H1 (cell line): ENCODE measurements at regions not wholly inside any gene's neighbourhood (a gene's known extent, or its start where the extent isn't known, plus 50 kb on each side); places are given as distances from the start of the nearest gene placed in this dataset.

Source experiments
- CTCF ChIA-PET: fragments of 300-600 bp; sonication (Branson Sonifier 250); formaldehyde crosslinking; loops from one replicate; lab custom pipeline; 2021; ENCODE audit not compliant: partially characterized antibody; lab: Charles Lee
- POLR2A ChIA-PET: fragments of 300-600 bp; sonication (Branson Sonifier 250); formaldehyde crosslinking; loops from one replicate; lab custom pipeline; 2021; ENCODE audit warnings: inconsistent platforms; ENCODE audit not compliant: partially characterized antibody; lab: Charles Lee
- DNase-seq, 2 experiments: peaks; one replicate each; pipeline versions ENCODE4 v3.0.0 to v3.0.0-alpha.2; 2010 to 2022; ENCODE audit warnings: low spot score in 2 of 2, low read depth in 1 of 2, mixed read lengths in 1 of 2
- FAIRE-seq: peaks from 2 replicates; lab custom pipeline; 2011; peaks lifted over from hg19 to GRCh38; lab: Jason Lieb, UNC
- H2AFZ ChIP-seq: 2 replicates; pipeline ENCODE4 v1.8.1; 2012; ENCODE audit warnings: low read length, inconsistent platforms
- H2AK5ac ChIP-seq: 2 replicates; pipeline ENCODE4 v1.6.1; 2013; ENCODE audit warnings: low read depth, low read length
- H2BK120ac ChIP-seq: replicated peaks from 2 replicates; pipeline ENCODE3; 2013; ENCODE audit warnings: low read depth, low read length, inconsistent platforms
- H2BK12ac ChIP-seq: 2 replicates; pipeline ENCODE4 v1.6.1; 2013; ENCODE audit warnings: low read depth, low read length
- H2BK15ac ChIP-seq: 2 replicates; pipeline ENCODE4 v1.6.1; 2013; ENCODE audit warnings: low read length
- H2BK20ac ChIP-seq: 2 replicates; pipeline ENCODE4 v1.6.1; 2013; ENCODE audit warnings: low read length
- H2BK5ac ChIP-seq: 2 replicates; pipeline ENCODE4 v1.6.1; 2013; ENCODE audit warnings: low read depth, low read length
- H3K14ac ChIP-seq: 2 replicates; pipeline ENCODE4 v1.6.1; 2013; ENCODE audit warnings: inconsistent platforms; ENCODE audit not compliant: insufficient read length
- H3K18ac ChIP-seq: 2 replicates; pipeline ENCODE4 v1.6.1; 2013; ENCODE audit warnings: low read length; ENCODE audit errors: extremely low read depth
- H3K23ac ChIP-seq: 2 replicates; pipeline ENCODE4 v1.6.1; 2013; ENCODE audit warnings: inconsistent platforms; ENCODE audit not compliant: insufficient read length
- H3K23me2 ChIP-seq: 2 replicates; pipeline ENCODE4 v1.6.1; 2013; ENCODE audit warnings: low read depth, low read length
- H3K27ac ChIP-seq: 2 replicates; pipeline ENCODE4 v1.6.1; 2011; ENCODE audit warnings: low read depth, low read length, inconsistent platforms
- H3K27me3 ChIP-seq, 4 experiments: replicated peaks in 1 of 4; 1 replicate in 1 of 4; 2 replicates in 3 of 4; pipeline versions ENCODE4 v1.6.1 to v1.8.1; 2011 to 2013; ENCODE audit warnings: low read length in 3 of 4, mild to moderate bottlenecking in 3 of 4, inconsistent platforms in 2 of 4, mixed read lengths in 2 of 4, moderate library complexity in 1 of 4; ENCODE audit not compliant: control insufficient read depth in 3 of 4, insufficient read depth in 3 of 4; ENCODE audit errors: extremely low read depth in 1 of 4
- H3K36me3 ChIP-seq, 4 experiments: 2 replicates each; pipeline versions ENCODE4 v1.6.1 to v1.8.1; 2011 to 2013; ENCODE audit warnings: mild to moderate bottlenecking in 4 of 4, low read length in 3 of 4, moderate library complexity in 2 of 4, control low read depth in 1 of 4, inconsistent platforms in 1 of 4; ENCODE audit not compliant: insufficient read depth in 4 of 4, control insufficient read depth in 2 of 4
- H3K4ac ChIP-seq: replicated peaks from 2 replicates; pipeline ENCODE3; 2013; ENCODE audit warnings: low read length, low read depth, mixed read lengths, inconsistent platforms; ENCODE audit not compliant: insufficient read length
- H3K4me1 ChIP-seq, 4 experiments: replicated peaks in 1 of 4; 1 replicate in 1 of 4; 2 replicates in 3 of 4; pipeline versions ENCODE4 v1.6.1 to v1.8.1; 2011 to 2013; ENCODE audit warnings: low read length in 3 of 4, inconsistent platforms in 2 of 4, mixed read lengths in 1 of 4; ENCODE audit not compliant: insufficient read depth in 4 of 4, control insufficient read depth in 3 of 4
- H3K4me2 ChIP-seq, 2 experiments: 2 replicates each; pipeline versions ENCODE4 v1.6.1 to v1.8.1; 2011 to 2013; ENCODE audit warnings: low read depth in 2 of 2, low read length in 2 of 2, control low read depth in 1 of 2, inconsistent platforms in 1 of 2, mild to moderate bottlenecking in 1 of 2; ENCODE audit not compliant: insufficient read depth in 1 of 2
- H3K4me3 ChIP-seq, 4 experiments: fragments of 200-600, 300-600 bp in 1 of 4; sonication (generic), shearing (Covaris generic), sonication (Bioruptor Twin) in 1 of 4; 2 replicates each; pipeline versions ENCODE4 v1.5.1 to v1.8.1; 2011 to 2016; ENCODE audit warnings: low read length in 4 of 4, low read depth in 3 of 4, control low read depth in 2 of 4, inconsistent platforms in 2 of 4, mild to moderate bottlenecking in 2 of 4, mixed read lengths in 1 of 4, moderate library complexity in 1 of 4; ENCODE audit not compliant: insufficient read depth in 2 of 4; ENCODE audit errors: extremely low read depth in 1 of 4
- H3K56ac ChIP-seq: replicated peaks from 2 replicates; pipeline ENCODE3; 2013; ENCODE audit warnings: low read depth, mild to moderate bottlenecking, mixed read lengths, low read length, inconsistent platforms; ENCODE audit not compliant: insufficient read length
- H3K79me1 ChIP-seq: 2 replicates; pipeline ENCODE4 v1.6.1; 2013; ENCODE audit warnings: low read depth, low read length, control low read depth
- H3K79me2 ChIP-seq, 2 experiments: 2 replicates each; pipeline versions ENCODE4 v1.6.1 to v1.8.1; 2012 to 2013; ENCODE audit warnings: low read length in 2 of 2, mild to moderate bottlenecking in 2 of 2, inconsistent platforms in 1 of 2; ENCODE audit not compliant: insufficient read depth in 2 of 2, control insufficient read depth in 1 of 2
- H3K9ac ChIP-seq, 4 experiments: replicated peaks in 1 of 4; 1 replicate in 1 of 4; 2 replicates in 3 of 4; pipeline versions ENCODE4 v1.6.1 to v1.8.1; 2011 to 2013; ENCODE audit warnings: low read depth in 3 of 4, low read length in 3 of 4, control low read depth in 2 of 4, mild to moderate bottlenecking in 2 of 4, moderate library complexity in 2 of 4, inconsistent platforms in 1 of 4; ENCODE audit errors: extremely low read depth in 1 of 4
- H3K9me3 ChIP-seq, 2 experiments: 2 replicates each; pipeline versions ENCODE4 v1.6.1 to v1.8.1; 2012 to 2013; ENCODE audit warnings: mild to moderate bottlenecking in 2 of 2, moderate library complexity in 2 of 2, control low read depth in 1 of 2, inconsistent platforms in 1 of 2, low read depth in 1 of 2, low read length in 1 of 2, mixed read lengths in 1 of 2; ENCODE audit not compliant: insufficient read depth in 2 of 2
- H4K20me1 ChIP-seq, 2 experiments: replicated peaks in 1 of 2; 2 replicates each; pipeline versions ENCODE3 to v1.8.1; 2011 to 2013; ENCODE audit warnings: inconsistent platforms in 2 of 2, low read length in 2 of 2, mild to moderate bottlenecking in 1 of 2; ENCODE audit not compliant: insufficient read depth in 2 of 2, control insufficient read depth in 1 of 2
- H4K5ac ChIP-seq: 2 replicates; pipeline ENCODE4 v1.6.1; 2013; ENCODE audit warnings: low read length, low read depth, mixed read lengths, inconsistent platforms; ENCODE audit not compliant: insufficient read length
- H4K8ac ChIP-seq: 2 replicates; pipeline ENCODE4 v1.8.0; 2013; ENCODE audit warnings: mild to moderate bottlenecking, moderate library complexity, low read length, inconsistent platforms; ENCODE audit not compliant: insufficient read depth; ENCODE audit errors: extremely low read depth
- H4K91ac ChIP-seq: replicated peaks from 2 replicates; pipeline ENCODE3; 2013; ENCODE audit warnings: low read length, mixed read lengths, inconsistent platforms; ENCODE audit not compliant: insufficient read length
- BCL11A ChIP-seq, 2 experiments: IDR thresholded peaks; one replicate each; pipeline ENCODE4 v1.6.1; 2011; ENCODE audit warnings: low read depth in 2 of 2, low read length in 2 of 2, mild to moderate bottlenecking in 2 of 2
- CBX5 ChIP-seq: fragments of 300-800, 300-1000 bp; sonication (generic); IDR thresholded peaks from 2 replicates; pipeline ENCODE4 v1.7.1; 2016; ENCODE audit warnings: antibody characterized with exemption, low read length, low read depth
- EP300 ChIP-seq, 2 experiments: IDR thresholded peaks; 1 replicate in 1 of 2; 2 replicates in 1 of 2; pipeline ENCODE4 v1.6.1; 2011 to 2012; ENCODE audit warnings: low read depth in 2 of 2, low read length in 2 of 2, mild to moderate bottlenecking in 2 of 2, borderline replicate concordance in 1 of 2, inconsistent platforms in 1 of 2, moderate library complexity in 1 of 2
- GABPA ChIP-seq: IDR thresholded peaks from 2 replicates; pipeline ENCODE4 v1.6.1; 2011; ENCODE audit warnings: mild to moderate bottlenecking, low read length, moderate library complexity, borderline replicate concordance; ENCODE audit not compliant: insufficient read depth
- JUND ChIP-seq: IDR thresholded peaks from 2 replicates; pipeline ENCODE4 v1.6.1; 2011; ENCODE audit warnings: mild to moderate bottlenecking, improper control_type of control experiment, low read length
- NRF1 ChIP-seq: IDR thresholded peaks from 2 replicates; pipeline ENCODE4 v1.6.1; 2011; ENCODE audit warnings: mild to moderate bottlenecking, low read depth, low read length, improper control_type of control experiment
- RFX5 ChIP-seq: IDR thresholded peaks from 2 replicates; pipeline ENCODE4 v1.6.1; 2011; ENCODE audit warnings: low read depth, low read length, improper control_type of control experiment, borderline replicate concordance
- SIRT6 ChIP-seq: IDR thresholded peaks from one replicate; pipeline ENCODE4 v1.7.1; 2012; ENCODE audit warnings: low read length, inconsistent platforms
- SUZ12 ChIP-seq: fragments of 200-600 bp; sonication (generic); IDR thresholded peaks from 2 replicates; pipeline ENCODE4 v1.6.1; 2012; ENCODE audit warnings: mild to moderate bottlenecking, inconsistent platforms, low read length, moderate library complexity, mixed read lengths
- TAF1 ChIP-seq: IDR thresholded peaks from 2 replicates; pipeline ENCODE4 v1.6.1; 2011; ENCODE audit warnings: mild to moderate bottlenecking, low read depth, low read length
- WGBS, 2 experiments: shearing (Covaris generic) in 1 of 2; methylation state at CpG; one replicate each; pipeline versions ENCODE4 v1.1.6 to v1.1.7; 2013 to 2015; ENCODE audit warnings: low lambda C conversion rate in 2 of 2, mixed read lengths in 2 of 2, inconsistent platforms in 1 of 2, low coverage in 1 of 2, missing lambda C conversion rate in 1 of 2; ENCODE audit not compliant: insufficient replicate concordance in 2 of 2, insufficient coverage in 1 of 2, insufficient read length in 1 of 2; ENCODE audit errors: extremely low coverage in 1 of 2, missing lambda C conversion rate in 1 of 2; 5-methylcytosine and 5-hydroxymethylcytosine counted together
- TF ChIP-seq, protein P1 (sequence below): IDR thresholded peaks from 2 replicates; pipeline ENCODE4 v1.6.1; 2011; ENCODE audit warnings: low read depth, mild to moderate bottlenecking, low read length; ENCODE audit not compliant: insufficient read depth

DNA sequence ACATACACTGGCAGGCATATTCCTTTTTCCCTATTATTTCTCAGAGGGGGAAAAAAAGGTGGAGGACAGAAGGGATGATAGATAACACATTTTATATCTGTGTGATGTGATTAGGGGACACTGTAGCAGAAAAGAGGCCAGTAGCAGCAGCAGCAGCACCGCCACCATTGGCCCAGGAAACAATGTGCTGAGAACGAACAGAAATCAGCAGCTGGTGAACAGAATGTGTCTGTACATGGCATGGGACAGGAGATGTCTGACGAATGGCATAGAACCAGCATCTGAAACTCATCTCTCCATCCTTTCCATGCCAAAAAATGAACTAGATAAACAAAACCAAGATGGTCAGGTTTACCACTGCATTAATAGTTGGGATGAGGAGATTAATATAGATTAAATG lies 936.1 kb upstream of the ACVR2A start:
- Histone ChIP-seq H3K9ac (no peak overlapping the region), H3K56ac (no peak overlapping the region), H3K23me2 (no peaks in the 10 kb centered on the region), H3K79me1 (no peaks in the 10 kb centered on the region), H4K91ac (no peak overlapping the region), H3K23ac (no peak overlapping the region), H3K27me3 (no peaks in the 10 kb centered on the region), H2AK5ac (no peak overlapping the region), H3K14ac (no peak overlapping the region), H2BK12ac (no peak overlapping the region), H3K4me3 (no peak overlapping the region), H3K79me2 (no peaks in the 10 kb centered on the region), H3K9me3 (no peaks in the 10 kb centered on the region), H2BK5ac (no peak overlapping the region), H3K4me1 (no peaks in the 10 kb centered on the region), H2BK20ac (no peak overlapping the region), H3K4me2 (no peak overlapping the region), H2BK15ac (no peak overlapping the region), H3K18ac (no peak overlapping the region), H3K4ac (no peak overlapping the region), H2BK120ac (no peak overlapping the region), H2AFZ (no peak overlapping the region), H4K8ac (no peak overlapping the region), H3K27ac (no peak overlapping the region), H3K36me3 (no peaks in the 10 kb centered on the region), H4K20me1 (no peaks in the 10 kb centered on the region), H4K5ac (no peak overlapping the region)
- FAIRE-seq: no peak
- WGBS, 2 experiments: 91% methylated on average over 3 of the region's 3 CpGs; no CpG with 5 or more reads in 1 of the 2 experiments
- ChIA-PET POLR2A (no interaction called here), CTCF (interaction anchor here (1.2 kb wide), 1 partner anchor 10 kb away, joined by 4 read pairs; no protein-coding TSS in a partner anchor)
- TF ChIP-seq, protein P1, sequence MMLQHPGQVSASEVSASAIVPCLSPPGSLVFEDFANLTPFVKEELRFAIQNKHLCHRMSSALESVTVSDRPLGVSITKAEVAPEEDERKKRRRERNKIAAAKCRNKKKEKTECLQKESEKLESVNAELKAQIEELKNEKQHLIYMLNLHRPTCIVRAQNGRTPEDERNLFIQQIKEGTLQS: no peak
- TF ChIP-seq NRF1: no peak
- TF ChIP-seq SUZ12: no peak
- TF ChIP-seq BCL11A (IDR thresholded peaks at IDR 0.05; ENCODE audit: low read depth in 2 of 2, low read length in 2 of 2): no peak
- TF ChIP-seq TAF1: no peak
- no peak for TF ChIP-seq CBX5
- no peak for TF ChIP-seq EP300 (IDR thresholded peaks at IDR 0.05; ENCODE audit: borderline replicate concordance in 1 of 2, low read depth in 2 of 2, low read length in 2 of 2)
- TF ChIP-seq RFX5: no peak
- no peak for TF ChIP-seq GABPA
- no peak for TF ChIP-seq JUND
- TF ChIP-seq SIRT6: no peak
- no peak for DNase-seq
